ENCODE measurements at regions not wholly inside any gene's neighbourhood (a gene's known extent, or its start where the extent isn't known, plus 50 kb on each side); places are given as distances from the start of the nearest gene placed in this dataset.

DNA sequence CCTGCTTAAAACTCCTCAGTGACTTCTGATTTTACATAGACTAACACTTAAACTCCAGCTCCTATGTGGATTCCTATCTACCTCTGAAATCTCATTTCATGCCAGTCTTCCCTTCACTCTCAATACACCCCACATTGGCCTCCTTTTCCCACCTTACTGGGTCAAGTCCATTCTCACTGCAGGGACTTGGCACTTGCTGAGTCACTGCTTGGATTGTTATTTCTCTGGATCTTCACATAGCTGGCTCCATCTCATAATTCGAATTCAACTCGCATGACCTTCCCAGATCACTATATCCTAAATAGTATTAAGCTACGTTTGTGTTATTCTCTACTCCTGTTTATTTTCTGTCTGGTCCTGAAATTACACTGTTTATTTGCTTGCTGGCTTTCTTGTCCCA lies 59.6 kb upstream of the FRMD4B start:
- ChIA-PET CTCF (no interaction called here), POLR2A (ENCODE audit: low non-redundant PET) (no interaction called here)
- H3K27ac ChIP-seq, result no peak overlapping the region
- TF ChIP-seq CTCF (conservative IDR thresholded peaks at IDR 0.05; ENCODE audit: low read depth), result no peak
- DNase-seq (ENCODE audit: low spot score), result no peak

- no peak for DNase-seq (ENCODE audit: low spot score)
- CTCF ChIA-PET, result no interaction called here
- TF ChIP-seq CTCF (conservative IDR thresholded peaks at IDR 0.05; ENCODE audit: low read depth), result no peak
- POLR2A ChIA-PET (ENCODE audit: low non-redundant PET), result no interaction called here
- no peak overlapping the region for H3K27ac ChIP-seq
These were observed 59.1 kb upstream of the FRMD4B start for GRCh38 chr3:69445024-69445423.

DNA sequence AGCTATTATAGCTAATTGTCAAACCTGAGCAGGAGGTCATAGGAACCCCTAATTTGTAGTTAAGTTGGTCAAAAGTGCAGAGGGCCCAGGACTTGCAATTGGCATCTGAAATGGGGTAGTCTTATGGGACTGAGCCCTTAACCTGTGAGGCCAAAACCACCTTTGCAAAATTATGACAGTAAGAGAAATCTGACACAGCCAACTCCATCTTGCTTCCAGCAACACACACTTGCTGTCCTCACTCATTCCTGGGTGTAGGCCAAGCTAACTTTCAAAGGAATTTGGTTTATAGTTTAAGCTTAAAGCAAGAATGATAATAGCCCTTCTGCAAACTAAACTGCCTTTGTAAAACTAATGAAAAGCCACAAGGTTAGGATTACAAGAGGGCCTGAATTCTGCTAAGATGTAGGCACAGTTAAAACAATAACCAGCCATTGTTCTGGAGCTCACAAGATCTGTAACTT lies 57.6 kb upstream of the FRMD4B start:
- no peak overlapping the region for H3K27ac ChIP-seq
- TF ChIP-seq CTCF (conservative IDR thresholded peaks at IDR 0.05; ENCODE audit: low read depth), result no peak
- DNase-seq (ENCODE audit: low spot score), result no peak
- ChIA-PET CTCF (no interaction called here), POLR2A (ENCODE audit: low non-redundant PET) (no interaction called here)

- H3K27ac ChIP-seq, result no peak overlapping the region
- TF ChIP-seq CTCF (conservative IDR thresholded peaks at IDR 0.05; ENCODE audit: low read depth), result no peak
- ChIA-PET CTCF (interaction anchor here (1.3 kb wide), 1 partner anchor 8 kb away, joined by 3 read pairs; no protein-coding TSS in a partner anchor), POLR2A (ENCODE audit: low non-redundant PET) (no interaction called here)
- no peak for DNase-seq (ENCODE audit: low spot score)
These were observed 57.0 kb upstream of the FRMD4B start for GRCh38 chr3:69442771-69443311.

- TF ChIP-seq CTCF (conservative IDR thresholded peaks at IDR 0.05; ENCODE audit: low read depth), result no peak
- no peak overlapping the region for H3K27ac ChIP-seq
- ChIA-PET CTCF (interaction anchor here (0.6 to 1.3 kb wide), 2 partner anchors 9 to 254 kb away, joined by 3 to 4 read pairs; no protein-coding TSS in a partner anchor), POLR2A (ENCODE audit: low non-redundant PET) (no interaction called here)
- DNase-seq (ENCODE audit: low spot score), result no peak
These were observed 55.8 kb upstream of the FRMD4B start for GRCh38 chr3:69441732-69442131.

DNA sequence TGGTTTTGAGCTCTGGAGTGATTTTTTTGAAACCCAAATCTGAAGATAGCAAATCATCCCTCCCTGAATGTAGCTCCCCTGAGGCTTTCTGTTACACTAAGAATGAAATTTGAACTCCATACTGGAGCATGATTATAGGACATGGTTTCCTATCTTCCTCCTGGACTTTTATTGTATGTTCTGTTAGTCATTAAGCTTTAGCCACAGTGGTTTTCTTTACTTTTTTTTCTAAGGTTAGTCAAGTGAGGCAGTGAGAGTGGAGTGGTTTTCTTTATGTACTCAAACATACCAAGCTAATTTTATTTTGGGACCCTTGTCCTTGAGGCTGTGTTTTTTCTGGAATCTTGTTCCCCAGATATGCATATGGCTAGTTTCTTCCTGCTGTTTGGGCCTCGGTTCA lies 55.2 kb upstream of the FRMD4B start:
- no peak overlapping the region for H3K27ac ChIP-seq
- ChIA-PET POLR2A (ENCODE audit: low non-redundant PET) (no interaction called here), CTCF (interaction anchor here (0.7 kb wide), 1 partner anchor 280 kb away, joined by 4 read pairs; no protein-coding TSS in a partner anchor)
- no peak for DNase-seq (ENCODE audit: low spot score)
- no peak for TF ChIP-seq CTCF (conservative IDR thresholded peaks at IDR 0.05; ENCODE audit: low read depth)
